GM12878 (cell line): ENCODE measurements at regions not wholly inside any gene's neighbourhood (a gene's known extent, or its start where the extent isn't known, plus 50 kb on each side); places are given as distances from the start of the nearest gene placed in this dataset.

Experiments
- ATAC-seq: fragments of 200-7000 bp; cut with Tn5 transposase; 3 replicates; pipeline ENCODE4 v1.9.1; 2020; ENCODE audit warnings: mild to moderate bottlenecking, moderate library complexity
- BruUV-seq: library from RNA; stranded (reverse); fragments of 400-500 nt; replicated peaks from 2 replicates; lab custom pipeline; 2021; lab: Mats Ljungman, UMichigan
- CTCF ChIA-PET: fragments of 300-600 bp; sonication (Branson Sonifier 250); formaldehyde crosslinking; extraction: SDS; loops from one replicate; lab custom pipeline; 2021; ENCODE audit warnings: inconsistent platforms; lab: Yijun Ruan, JAX
- POLR2A ChIA-PET: fragments of 350-600 bp; formaldehyde crosslinking; extraction: SDS; loops from one replicate; lab custom pipeline; 2021; ENCODE audit warnings: inconsistent platforms; lab: Charles Lee
- RAD21 ChIA-PET: fragments of 300-600 bp; sonication (Branson Sonifier 250); formaldehyde crosslinking; loops from one replicate; lab custom pipeline; 2023; ENCODE audit warnings: antibody characterized with exemption; ENCODE audit not compliant: unreplicated experiment; lab: Charles Lee
- SMC1A ChIA-PET: fragments of 300-600 bp; sonication (Branson Sonifier 250); formaldehyde crosslinking; loops from one replicate; lab custom pipeline; 2023; ENCODE audit not compliant: unreplicated experiment, uncharacterized antibody; lab: Charles Lee
- DNase-seq: peaks from one replicate; pipeline ENCODE4 v3.0.0-alpha.2; 2011; ENCODE audit warnings: low read depth, low spot score
- FAIRE-seq: peaks from 3 replicates; lab custom pipeline; 2011; peaks lifted over from hg19 to GRCh38; lab: Jason Lieb, UNC
- H2AFZ ChIP-seq: 2 replicates; pipeline ENCODE4 v1.6.0; 2011; ENCODE audit warnings: low read depth, low read length, control low read depth; ENCODE audit not compliant: control insufficient read depth
- H3K27ac ChIP-seq: 2 replicates; pipeline ENCODE4 v1.5.1; 2011; ENCODE audit warnings: control low read depth; ENCODE audit not compliant: control insufficient read depth, insufficient read depth
- H3K27me3 ChIP-seq, 2 experiments: replicated peaks in 1 of 2; 2 replicates each; pipeline versions ENCODE4 v1.6.0 to v1.6.1; 2011; ENCODE audit warnings: low read length in 1 of 2; ENCODE audit not compliant: control insufficient read depth in 2 of 2, insufficient read depth in 2 of 2
- H3K36me3 ChIP-seq, 2 experiments: 2 replicates each; pipeline ENCODE4 v1.5.1; 2011; ENCODE audit warnings: low read length in 1 of 2; ENCODE audit not compliant: control insufficient read depth in 2 of 2, insufficient read depth in 2 of 2
- H3K4me1 ChIP-seq: 2 replicates; pipeline ENCODE4 v1.6.1; 2011; ENCODE audit warnings: mild to moderate bottlenecking, low read length, moderate library complexity, mixed read lengths; ENCODE audit not compliant: control insufficient read depth, insufficient read depth
- H3K4me2 ChIP-seq: 2 replicates; pipeline ENCODE4 v1.6.0; 2011; ENCODE audit warnings: control low read depth; ENCODE audit not compliant: control insufficient read depth, insufficient read depth
- H3K4me3 ChIP-seq: fragments of 200-600 bp; sonication (generic); 2 replicates; pipeline ENCODE4 v1.5.1; 2016
- H3K79me2 ChIP-seq: 2 replicates; pipeline ENCODE4 v1.6.0; 2011; ENCODE audit warnings: low read length; ENCODE audit not compliant: control insufficient read depth, insufficient read depth
- H3K9ac ChIP-seq: 2 replicates; pipeline ENCODE4 v1.8.0; 2011; ENCODE audit warnings: low read length, control low read depth, mixed read lengths; ENCODE audit not compliant: control insufficient read depth, insufficient read depth
- H3K9me3 ChIP-seq: replicated peaks from 3 replicates; pipeline ENCODE4 v1.5.1; 2011; ENCODE audit warnings: mild to moderate bottlenecking, low read length; ENCODE audit not compliant: control insufficient read depth, insufficient read depth
- H4K20me1 ChIP-seq: 2 replicates; pipeline ENCODE4 v1.6.0; 2011; ENCODE audit not compliant: control insufficient read depth, insufficient read depth
- ASH2L ChIP-seq: fragments of 300-600, 200-600 bp; sonication (generic); IDR thresholded peaks from 2 replicates; pipeline ENCODE4 v1.6.1; 2017; ENCODE audit warnings: low read depth, mild to moderate bottlenecking, borderline replicate concordance
- BCL11A ChIP-seq: IDR thresholded peaks from 2 replicates; pipeline ENCODE4 v1.6.1; 2011; ENCODE audit warnings: low read depth, low read length
- EZH2 ChIP-seq: IDR thresholded peaks from 2 replicates; pipeline ENCODE4 v1.6.1; 2012; ENCODE audit warnings: low read depth, mild to moderate bottlenecking, control low read depth, inconsistent platforms, low read length, borderline replicate concordance; ENCODE audit not compliant: control insufficient read depth
- GATAD2B ChIP-seq: fragments of 450-650 bp; conservative IDR thresholded peaks from 2 replicates; pipeline ENCODE4 v1.6.1; 2017; ENCODE audit warnings: low read depth, mild to moderate bottlenecking, moderate library complexity
- HDAC2 ChIP-seq: fragments of 200-600 bp; sonication (generic); IDR thresholded peaks from 2 replicates; pipeline ENCODE4 v1.6.1; 2017
- NR2C2 ChIP-seq: IDR thresholded peaks from 2 replicates; pipeline ENCODE4 v1.6.1; 2011; ENCODE audit warnings: borderline replicate concordance, low read depth; ENCODE audit not compliant: control insufficient read depth, insufficient read length
- RAD21 ChIP-seq: IDR thresholded peaks from 2 replicates; pipeline ENCODE4 v1.6.1; 2011; ENCODE audit warnings: mild to moderate bottlenecking, low read depth, low read length, moderate library complexity; ENCODE audit not compliant: insufficient read depth
- RAD51 ChIP-seq: fragments of 450-650 bp; IDR thresholded peaks from 2 replicates; pipeline ENCODE4 v1.6.1; 2016; ENCODE audit warnings: moderate library complexity, mild to moderate bottlenecking, inconsistent platforms
- RBBP5 ChIP-seq: fragments of 200-600 bp; sonication (generic); conservative IDR thresholded peaks from 2 replicates; pipeline ENCODE4 v1.6.1; 2016
- TARDBP ChIP-seq: IDR thresholded peaks from 2 replicates; pipeline ENCODE4 v1.6.1; 2016; ENCODE audit warnings: borderline replicate concordance
- ZNF622 ChIP-seq: fragments of 450-650 bp; IDR thresholded peaks from 2 replicates; pipeline ENCODE4 v1.6.1; 2017; ENCODE audit warnings: mild to moderate bottlenecking, inconsistent platforms
- whole genome bisulfite sequencing: methylation state at CpG from one replicate; pipeline ENCODE4 v1.1.6; 2016; ENCODE audit warnings: low lambda C conversion rate; ENCODE audit not compliant: insufficient replicate concordance, insufficient coverage; ENCODE audit errors: missing lambda C conversion rate; 5-methylcytosine and 5-hydroxymethylcytosine counted together
- in situ Hi-C: fragments of 300-500 bp; cut with MboI; formaldehyde crosslinking; loops from 9 replicates; pipeline ENCODE4 v1.14.3; 2018; ENCODE audit warnings: mixed read lengths
- intact Hi-C: fragments of 100-400 bp; cut with micrococcal nuclease; formaldehyde crosslinking; loops from one replicate; pipeline ENCODE4 v1.14.2; 2022; ENCODE audit not compliant: unreplicated experiment
- TF ChIP-seq, protein P1 (sequence below): fragments of 450-650 bp; IDR thresholded peaks from 2 replicates; pipeline ENCODE4 v1.6.1; 2016; ENCODE audit warnings: mild to moderate bottlenecking, moderate library complexity, borderline replicate concordance
- TF ChIP-seq, protein P2 (sequence below): IDR thresholded peaks from 2 replicates; pipeline ENCODE4 v1.6.1; 2011; ENCODE audit warnings: borderline replicate concordance, low read depth, mild to moderate bottlenecking, moderate library complexity, mixed read lengths, low read length; ENCODE audit not compliant: insufficient read depth; ENCODE audit errors: extremely low read length
- TF ChIP-seq, protein P3 (sequence below): fragments of 150-350 bp; IDR thresholded peaks from 2 replicates; pipeline ENCODE4 v1.6.1; 2014; ENCODE audit warnings: mild to moderate bottlenecking, low read depth, low read length
- TF ChIP-seq, protein P4 (sequence below): fragments of 150-350 bp; IDR thresholded peaks from 2 replicates; pipeline ENCODE4 v1.6.1; 2016; ENCODE audit warnings: low read depth, low read length

DNA sequence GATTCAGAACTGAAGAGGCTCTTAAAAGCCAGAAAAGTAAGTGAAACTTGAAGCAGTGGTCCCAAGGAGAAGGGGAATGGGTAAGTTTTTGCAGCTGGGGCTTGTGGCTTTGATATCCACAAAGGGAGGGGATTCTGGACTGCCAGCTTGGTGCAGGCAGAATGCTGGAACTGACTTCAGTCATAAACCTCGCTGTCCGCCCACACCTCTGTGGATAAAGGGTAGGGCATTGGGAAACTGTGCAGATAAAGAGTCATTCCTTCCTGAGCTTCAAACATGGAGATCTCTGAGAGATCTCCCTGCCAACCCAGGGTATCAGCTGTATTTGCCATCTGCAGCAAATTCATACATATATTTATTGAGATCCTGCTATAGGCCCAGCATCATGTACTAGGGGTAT, 124.3 kb upstream of the OR9Q1 start:
- Histone ChIP-seq H3K36me3 (no peaks in the 10 kb centered on the region), H3K27ac (no peak overlapping the region), H3K79me2 (no peaks in the 10 kb centered on the region), H3K27me3 (no peaks in the 10 kb centered on the region; a peak in 1 of 4 replicates), H3K9me3 (no peaks in the 10 kb centered on the region; the same call in 2 of the 3 replicates), H3K4me1 (no peaks in the 10 kb centered on the region), H4K20me1 (no peaks in the 10 kb centered on the region), H3K4me2 (no peak overlapping the region), H3K9ac (no peak overlapping the region), H3K4me3 (no peak overlapping the region), H2AFZ (no peak overlapping the region)
- no peak for DNase-seq
- intact Hi-C loops (no loop called here), in situ Hi-C loops (no loop called here)
- no TSS peak for BruUV-seq
- ChIA-PET SMC1A (no interaction called here), POLR2A (no interaction called here), CTCF (interaction anchor here (0.6 kb wide), 1 partner anchor 558 kb away, joined by 3 read pairs; no protein-coding TSS in a partner anchor), RAD21 (no interaction called here)
- 3% methylated on average over 2 of the region's 2 CpGs for WGBS
- ATAC-seq = no peak
- FAIRE-seq = no peak
- TF ChIP-seq RAD21 (no peak), GATAD2B (no peak), BCL11A (no peak), HDAC2 (no peak), EZH2 (no peak), TARDBP (no peak), NR2C2 (no peak), ASH2L (no peak), RBBP5 (no peak), ZNF622 (no peak), RAD51 (no peak)
- TF ChIP-seq, protein P1, sequence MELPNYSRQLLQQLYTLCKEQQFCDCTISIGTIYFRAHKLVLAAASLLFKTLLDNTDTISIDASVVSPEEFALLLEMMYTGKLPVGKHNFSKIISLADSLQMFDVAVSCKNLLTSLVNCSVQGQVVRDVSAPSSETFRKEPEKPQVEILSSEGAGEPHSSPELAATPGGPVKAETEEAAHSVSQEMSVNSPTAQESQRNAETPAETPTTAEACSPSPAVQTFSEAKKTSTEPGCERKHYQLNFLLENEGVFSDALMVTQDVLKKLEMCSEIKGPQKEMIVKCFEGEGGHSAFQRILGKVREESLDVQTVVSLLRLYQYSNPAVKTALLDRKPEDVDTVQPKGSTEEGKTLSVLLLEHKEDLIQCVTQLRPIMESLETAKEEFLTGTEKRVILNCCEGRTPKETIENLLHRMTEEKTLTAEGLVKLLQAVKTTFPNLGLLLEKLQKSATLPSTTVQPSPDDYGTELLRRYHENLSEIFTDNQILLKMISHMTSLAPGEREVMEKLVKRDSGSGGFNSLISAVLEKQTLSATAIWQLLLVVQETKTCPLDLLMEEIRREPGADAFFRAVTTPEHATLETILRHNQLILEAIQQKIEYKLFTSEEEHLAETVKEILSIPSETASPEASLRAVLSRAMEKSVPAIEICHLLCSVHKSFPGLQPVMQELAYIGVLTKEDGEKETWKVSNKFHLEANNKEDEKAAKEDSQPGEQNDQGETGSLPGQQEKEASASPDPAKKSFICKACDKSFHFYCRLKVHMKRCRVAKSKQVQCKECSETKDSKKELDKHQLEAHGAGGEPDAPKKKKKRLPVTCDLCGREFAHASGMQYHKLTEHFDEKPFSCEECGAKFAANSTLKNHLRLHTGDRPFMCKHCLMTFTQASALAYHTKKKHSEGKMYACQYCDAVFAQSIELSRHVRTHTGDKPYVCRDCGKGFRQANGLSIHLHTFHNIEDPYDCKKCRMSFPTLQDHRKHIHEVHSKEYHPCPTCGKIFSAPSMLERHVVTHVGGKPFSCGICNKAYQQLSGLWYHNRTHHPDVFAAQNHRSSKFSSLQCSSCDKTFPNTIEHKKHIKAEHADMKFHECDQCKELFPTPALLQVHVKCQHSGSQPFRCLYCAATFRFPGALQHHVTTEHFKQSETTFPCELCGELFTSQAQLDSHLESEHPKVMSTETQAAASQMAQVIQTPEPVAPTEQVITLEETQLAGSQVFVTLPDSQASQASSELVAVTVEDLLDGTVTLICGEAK = no peak
- TF ChIP-seq, protein P2, sequence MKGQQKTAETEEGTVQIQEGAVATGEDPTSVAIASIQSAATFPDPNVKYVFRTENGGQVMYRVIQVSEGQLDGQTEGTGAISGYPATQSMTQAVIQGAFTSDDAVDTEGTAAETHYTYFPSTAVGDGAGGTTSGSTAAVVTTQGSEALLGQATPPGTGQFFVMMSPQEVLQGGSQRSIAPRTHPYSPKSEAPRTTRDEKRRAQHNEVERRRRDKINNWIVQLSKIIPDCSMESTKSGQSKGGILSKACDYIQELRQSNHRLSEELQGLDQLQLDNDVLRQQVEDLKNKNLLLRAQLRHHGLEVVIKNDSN = no peak
- TF ChIP-seq, protein P3, sequence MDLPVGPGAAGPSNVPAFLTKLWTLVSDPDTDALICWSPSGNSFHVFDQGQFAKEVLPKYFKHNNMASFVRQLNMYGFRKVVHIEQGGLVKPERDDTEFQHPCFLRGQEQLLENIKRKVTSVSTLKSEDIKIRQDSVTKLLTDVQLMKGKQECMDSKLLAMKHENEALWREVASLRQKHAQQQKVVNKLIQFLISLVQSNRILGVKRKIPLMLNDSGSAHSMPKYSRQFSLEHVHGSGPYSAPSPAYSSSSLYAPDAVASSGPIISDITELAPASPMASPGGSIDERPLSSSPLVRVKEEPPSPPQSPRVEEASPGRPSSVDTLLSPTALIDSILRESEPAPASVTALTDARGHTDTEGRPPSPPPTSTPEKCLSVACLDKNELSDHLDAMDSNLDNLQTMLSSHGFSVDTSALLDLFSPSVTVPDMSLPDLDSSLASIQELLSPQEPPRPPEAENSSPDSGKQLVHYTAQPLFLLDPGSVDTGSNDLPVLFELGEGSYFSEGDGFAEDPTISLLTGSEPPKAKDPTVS = no peak
- TF ChIP-seq, protein P4, sequence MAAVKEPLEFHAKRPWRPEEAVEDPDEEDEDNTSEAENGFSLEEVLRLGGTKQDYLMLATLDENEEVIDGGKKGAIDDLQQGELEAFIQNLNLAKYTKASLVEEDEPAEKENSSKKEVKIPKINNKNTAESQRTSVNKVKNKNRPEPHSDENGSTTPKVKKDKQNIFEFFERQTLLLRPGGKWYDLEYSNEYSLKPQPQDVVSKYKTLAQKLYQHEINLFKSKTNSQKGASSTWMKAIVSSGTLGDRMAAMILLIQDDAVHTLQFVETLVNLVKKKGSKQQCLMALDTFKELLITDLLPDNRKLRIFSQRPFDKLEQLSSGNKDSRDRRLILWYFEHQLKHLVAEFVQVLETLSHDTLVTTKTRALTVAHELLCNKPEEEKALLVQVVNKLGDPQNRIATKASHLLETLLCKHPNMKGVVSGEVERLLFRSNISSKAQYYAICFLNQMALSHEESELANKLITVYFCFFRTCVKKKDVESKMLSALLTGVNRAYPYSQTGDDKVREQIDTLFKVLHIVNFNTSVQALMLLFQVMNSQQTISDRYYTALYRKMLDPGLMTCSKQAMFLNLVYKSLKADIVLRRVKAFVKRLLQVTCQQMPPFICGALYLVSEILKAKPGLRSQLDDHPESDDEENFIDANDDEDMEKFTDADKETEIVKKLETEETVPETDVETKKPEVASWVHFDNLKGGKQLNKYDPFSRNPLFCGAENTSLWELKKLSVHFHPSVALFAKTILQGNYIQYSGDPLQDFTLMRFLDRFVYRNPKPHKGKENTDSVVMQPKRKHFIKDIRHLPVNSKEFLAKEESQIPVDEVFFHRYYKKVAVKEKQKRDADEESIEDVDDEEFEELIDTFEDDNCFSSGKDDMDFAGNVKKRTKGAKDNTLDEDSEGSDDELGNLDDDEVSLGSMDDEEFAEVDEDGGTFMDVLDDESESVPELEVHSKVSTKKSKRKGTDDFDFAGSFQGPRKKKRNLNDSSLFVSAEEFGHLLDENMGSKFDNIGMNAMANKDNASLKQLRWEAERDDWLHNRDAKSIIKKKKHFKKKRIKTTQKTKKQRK = no peak
